ENCODE measurements at regions not wholly inside any gene's neighbourhood (a gene's known extent, or its start where the extent isn't known, plus 50 kb on each side); places are given as distances from the start of the nearest gene placed in this dataset.

GRCh38 chr4:111480510-111480909, 664.7 kb upstream of the FAM241A start:
- no peaks in the 10 kb centered on the region for H4K20me1 ChIP-seq (ENCODE audit: insufficient read depth, low read length)
- intact Hi-C loops (cut with micrococcal nuclease; ENCODE audit: unreplicated experiment), result no loop called here
- H3K79me2 ChIP-seq (ENCODE audit: insufficient read depth, low read depth, low read length), result no peaks in the 10 kb centered on the region
- BruUV-seq (replicated peaks), result no TSS peak
- H2AFZ ChIP-seq (ENCODE audit: low read length), result no peak overlapping the region
- no peak for TF ChIP-seq CTCF (conservative IDR thresholded peaks at IDR 0.05; ENCODE audit: low read length)
- no peak for TF ChIP-seq EZH2phosphoT487 (IDR thresholded peaks at IDR 0.05; ENCODE audit: borderline replicate concordance, low read depth, low read length)
- H3K27ac ChIP-seq (ENCODE audit: low read depth, low read length, poor library complexity, severe bottlenecking), result no peak overlapping the region
- no peaks in the 10 kb centered on the region for H3K9me2 ChIP-seq (ENCODE audit: insufficient read depth, low read length)
- no peak for DNase-seq (ENCODE audit: low spot score)
- ChIA-PET POLR2A (no interaction called here), CTCF (ENCODE audit: unreplicated experiment) (no interaction called here)
- no peak overlapping the region for H3K4me2 ChIP-seq (ENCODE audit: low read length)
- H3K9me3 ChIP-seq (ENCODE audit: low read length), result no peaks in the 10 kb centered on the region
- no peaks in the 10 kb centered on the region for H3K4me1 ChIP-seq (ENCODE audit: insufficient read depth, low read length, poor library complexity, severe bottlenecking)
- no peaks in the 10 kb centered on the region for H3K36me3 ChIP-seq (ENCODE audit: insufficient read depth, low read length)
- no peak overlapping the region for H3K4me3 ChIP-seq (ENCODE audit: low read depth, low read length, poor library complexity, severe bottlenecking)

DNA sequence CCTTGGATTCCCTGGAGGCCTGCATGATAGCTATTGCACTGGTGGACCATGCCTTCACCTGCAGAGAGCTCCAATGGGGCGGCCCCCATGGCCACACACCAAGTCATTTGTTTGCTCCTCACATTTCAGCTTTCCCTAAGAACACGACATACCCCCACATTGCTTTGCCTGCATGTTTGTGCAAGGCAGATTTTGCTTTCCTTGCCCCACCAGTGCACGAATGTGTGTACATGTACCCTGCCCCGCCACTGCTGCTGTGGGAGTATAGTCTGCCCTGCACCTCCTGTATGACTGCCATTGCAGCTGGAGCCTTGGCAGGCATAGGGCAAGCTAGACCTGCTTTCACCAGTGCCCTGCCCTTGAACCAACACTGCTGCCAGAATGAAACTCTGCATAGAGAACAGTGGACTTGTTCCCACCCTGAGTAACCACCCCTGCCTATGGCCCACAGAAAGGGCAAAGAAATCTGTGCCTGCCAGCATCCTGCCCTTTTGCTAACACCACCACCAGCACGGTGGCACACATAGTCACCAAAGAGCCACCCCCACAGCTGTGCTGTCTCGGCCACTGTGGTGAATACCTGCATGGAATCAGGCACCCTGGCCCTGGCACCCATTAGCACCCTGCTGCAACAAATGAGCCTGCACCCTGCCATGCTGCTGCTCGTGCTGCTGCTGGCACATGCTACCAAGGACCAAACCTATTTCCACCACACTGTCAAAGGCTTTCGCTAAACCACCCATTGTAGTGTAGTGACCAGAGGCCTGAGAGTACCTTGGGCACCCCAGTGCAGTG, 661.7 kb upstream of the FAM241A start:
- no TSS peak for BruUV-seq (replicated peaks)
- no peak overlapping the region for H2AFZ ChIP-seq (ENCODE audit: low read length)
- H3K79me2 ChIP-seq (ENCODE audit: insufficient read depth, low read depth, low read length), result no peaks in the 10 kb centered on the region
- ChIA-PET POLR2A (no interaction called here), CTCF (ENCODE audit: unreplicated experiment) (no interaction called here)
- no peak for TF ChIP-seq EZH2phosphoT487 (IDR thresholded peaks at IDR 0.05; ENCODE audit: borderline replicate concordance, low read depth, low read length)
- TF ChIP-seq CTCF (conservative IDR thresholded peaks at IDR 0.05; ENCODE audit: low read length), result no peak
- H3K36me3 ChIP-seq (ENCODE audit: insufficient read depth, low read length), result no peaks in the 10 kb centered on the region
- DNase-seq (ENCODE audit: low spot score), result no peak
- H3K9me3 ChIP-seq (ENCODE audit: low read length), result no peaks in the 10 kb centered on the region
- no peak overlapping the region for H3K4me3 ChIP-seq (ENCODE audit: low read depth, low read length, poor library complexity, severe bottlenecking)
- H3K4me2 ChIP-seq (ENCODE audit: low read length), result no peak overlapping the region
- no peak overlapping the region for H3K27ac ChIP-seq (ENCODE audit: low read depth, low read length, poor library complexity, severe bottlenecking)
- H3K4me1 ChIP-seq (ENCODE audit: insufficient read depth, low read length, poor library complexity, severe bottlenecking), result no peaks in the 10 kb centered on the region
- no peaks in the 10 kb centered on the region for H4K20me1 ChIP-seq (ENCODE audit: insufficient read depth, low read length)
- intact Hi-C loops (cut with micrococcal nuclease; ENCODE audit: unreplicated experiment), result no loop called here
- no peaks in the 10 kb centered on the region for H3K9me2 ChIP-seq (ENCODE audit: insufficient read depth, low read length)

DNA sequence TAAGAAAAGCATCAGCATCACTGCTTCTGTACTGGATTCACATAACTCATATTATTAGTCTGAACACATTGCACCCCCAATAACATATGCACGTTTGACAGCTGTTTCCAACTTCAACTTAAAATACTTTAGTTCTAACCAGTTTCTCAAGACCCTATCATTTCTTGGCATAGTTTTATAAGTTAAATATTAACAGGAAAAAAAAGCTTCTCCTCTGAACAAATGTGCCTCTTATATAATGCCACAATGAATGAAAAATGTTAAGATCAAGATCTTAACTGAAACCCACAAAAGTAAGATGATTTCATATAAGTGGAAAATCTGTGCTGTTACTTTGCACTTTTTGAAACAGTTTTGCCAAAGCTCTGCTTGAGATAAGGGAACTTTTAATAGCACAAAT, 652.8 kb upstream of the FAM241A start:
- Histone ChIP-seq H3K36me3 (ENCODE audit: insufficient read depth, low read length) (no peaks in the 10 kb centered on the region), H2AFZ (ENCODE audit: low read length) (no peak overlapping the region), H3K79me2 (ENCODE audit: insufficient read depth, low read depth, low read length) (no peaks in the 10 kb centered on the region), H3K9me3 (ENCODE audit: low read length) (no peaks in the 10 kb centered on the region), H3K4me3 (ENCODE audit: low read depth, low read length, poor library complexity, severe bottlenecking) (no peak overlapping the region), H3K4me1 (ENCODE audit: insufficient read depth, low read length, poor library complexity, severe bottlenecking) (no peaks in the 10 kb centered on the region), H3K9me2 (ENCODE audit: insufficient read depth, low read length) (no peaks in the 10 kb centered on the region), H3K4me2 (ENCODE audit: low read length) (no peak overlapping the region), H3K27ac (ENCODE audit: low read depth, low read length, poor library complexity, severe bottlenecking) (no peak overlapping the region), H4K20me1 (ENCODE audit: insufficient read depth, low read length) (no peaks in the 10 kb centered on the region)
- intact Hi-C loops (cut with micrococcal nuclease; ENCODE audit: unreplicated experiment), result no loop called here
- TF ChIP-seq CTCF (conservative IDR thresholded peaks at IDR 0.05; ENCODE audit: low read length) (no peak), EZH2phosphoT487 (IDR thresholded peaks at IDR 0.05; ENCODE audit: borderline replicate concordance, low read depth, low read length) (no peak)
- no peak for DNase-seq (ENCODE audit: low spot score)
- BruUV-seq (replicated peaks), result no TSS peak
- ChIA-PET CTCF (ENCODE audit: unreplicated experiment) (no interaction called here), POLR2A (interaction anchor here (0.7 to 1.2 kb wide), 2 partner anchors 78 to 81 kb away, joined by 4 read pairs; no protein-coding TSS in a partner anchor)

Data from OCI-LY7 (cell line).